22Rv1 (cell line): ENCODE measurements at regions not wholly inside any gene's neighbourhood (a gene's known extent, or its start where the extent isn't known, plus 50 kb on each side); places are given as distances from the start of the nearest gene placed in this dataset.
A peak's percentile ranks its signal among the peaks of the same experiment; 100 is the strongest.

ENCODE experiments used
- H3K27ac ChIP-seq: fragments of 450-650 bp; 2 replicates; pipeline ENCODE4 v1.5.1; 2017
- ZFX ChIP-seq: fragments of 450-650 bp; IDR thresholded peaks from 2 replicates; pipeline ENCODE4 v1.6.1; 2017; ENCODE audit warnings: antibody characterized with exemption, borderline replicate concordance
- TF ChIP-seq, protein P1 (sequence below): fragments of 450-650 bp; IDR thresholded peaks from 2 replicates; pipeline ENCODE4 v1.5.1; 2017; ENCODE audit warnings: mild to moderate bottlenecking

DNA sequence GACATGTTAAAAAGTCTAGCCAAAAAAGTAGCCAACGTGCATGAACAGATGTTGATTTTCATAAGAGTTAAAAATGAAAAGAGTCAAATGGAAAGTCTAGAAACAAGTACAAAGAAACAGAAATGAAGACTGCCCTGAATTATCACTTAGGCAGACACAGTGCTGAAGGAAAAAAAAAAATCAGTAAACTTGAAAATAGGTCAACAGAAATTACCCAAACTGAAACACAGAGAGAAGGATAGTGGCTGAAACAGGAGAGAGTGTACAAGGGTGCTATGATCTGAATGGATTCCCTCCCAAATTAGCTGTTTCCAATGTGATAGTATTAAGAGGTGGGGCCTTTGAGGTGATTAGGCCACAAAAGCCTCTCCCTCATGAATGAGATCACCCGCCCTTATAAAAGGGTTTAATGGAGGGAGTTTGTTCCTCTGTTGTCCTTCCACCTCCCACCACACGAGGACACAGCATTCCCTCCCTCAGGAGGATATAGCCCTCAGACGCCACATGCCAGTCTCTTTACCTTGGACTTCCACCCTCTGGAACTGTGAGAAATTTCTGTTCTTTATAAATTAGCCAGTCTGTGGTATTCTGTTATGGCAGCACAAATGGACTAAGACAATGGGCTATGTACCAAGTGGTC lies 249.7 kb downstream of the AHR start:
- no peak for TF ChIP-seq ZFX
- TF ChIP-seq, protein P1, sequence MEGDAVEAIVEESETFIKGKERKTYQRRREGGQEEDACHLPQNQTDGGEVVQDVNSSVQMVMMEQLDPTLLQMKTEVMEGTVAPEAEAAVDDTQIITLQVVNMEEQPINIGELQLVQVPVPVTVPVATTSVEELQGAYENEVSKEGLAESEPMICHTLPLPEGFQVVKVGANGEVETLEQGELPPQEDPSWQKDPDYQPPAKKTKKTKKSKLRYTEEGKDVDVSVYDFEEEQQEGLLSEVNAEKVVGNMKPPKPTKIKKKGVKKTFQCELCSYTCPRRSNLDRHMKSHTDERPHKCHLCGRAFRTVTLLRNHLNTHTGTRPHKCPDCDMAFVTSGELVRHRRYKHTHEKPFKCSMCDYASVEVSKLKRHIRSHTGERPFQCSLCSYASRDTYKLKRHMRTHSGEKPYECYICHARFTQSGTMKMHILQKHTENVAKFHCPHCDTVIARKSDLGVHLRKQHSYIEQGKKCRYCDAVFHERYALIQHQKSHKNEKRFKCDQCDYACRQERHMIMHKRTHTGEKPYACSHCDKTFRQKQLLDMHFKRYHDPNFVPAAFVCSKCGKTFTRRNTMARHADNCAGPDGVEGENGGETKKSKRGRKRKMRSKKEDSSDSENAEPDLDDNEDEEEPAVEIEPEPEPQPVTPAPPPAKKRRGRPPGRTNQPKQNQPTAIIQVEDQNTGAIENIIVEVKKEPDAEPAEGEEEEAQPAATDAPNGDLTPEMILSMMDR, result peak; percentile 23; the same call in 1 of the 2 replicates

DNA sequence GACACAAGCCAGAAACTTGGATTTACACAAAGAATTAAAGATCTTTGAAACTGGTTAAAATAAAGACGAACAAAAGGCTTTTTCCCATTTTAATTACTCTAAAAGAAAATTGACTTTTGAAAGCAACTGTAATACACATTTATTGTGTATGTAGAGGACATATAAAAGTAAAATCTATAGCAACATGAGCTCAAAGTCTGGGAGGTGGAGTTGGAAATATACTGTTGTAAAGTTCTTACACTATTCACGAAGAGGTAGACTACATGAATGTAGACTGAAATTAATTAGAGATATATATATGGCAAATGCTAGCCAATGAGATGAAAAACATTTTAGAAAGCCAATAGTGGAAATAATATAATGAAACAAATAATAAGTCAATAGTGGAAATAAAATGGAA lies 251.0 kb downstream of the AHR start:
- TF ChIP-seq, protein P1, result no peak
- no peak for TF ChIP-seq ZFX

More for the DNA sequence above, 249.7 kb downstream of the AHR start:
- no peak overlapping the region for H3K27ac ChIP-seq

GRCh38 chr7:17552373-17552772 lies 253.9 kb downstream of the AHR start:
- TF ChIP-seq, protein P1, result no peak
- no peak for TF ChIP-seq ZFX
- H3K27ac ChIP-seq, result no peak overlapping the region

More for the DNA sequence above, 251.0 kb downstream of the AHR start:
- H3K27ac ChIP-seq, result no peak overlapping the region

DNA sequence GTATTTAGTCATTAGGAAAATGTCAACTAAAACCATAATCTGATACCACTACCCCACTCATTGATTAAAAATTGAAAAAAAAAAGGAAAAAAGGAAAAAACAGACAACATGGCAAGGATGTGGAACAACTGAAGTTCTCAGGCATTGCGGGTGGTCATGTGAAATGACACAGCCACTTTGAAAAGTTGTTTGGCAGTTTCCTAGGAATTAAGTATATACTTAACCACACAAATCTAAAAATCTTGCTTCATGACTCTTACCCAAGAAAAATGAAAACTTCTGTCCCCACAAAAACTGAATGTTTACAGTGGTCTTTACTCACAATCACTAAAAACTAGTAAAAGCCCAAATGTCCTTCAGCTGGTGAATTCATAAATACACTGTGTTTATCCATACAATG lies 254.5 kb downstream of the AHR start:
- no peak overlapping the region for H3K27ac ChIP-seq
- no peak for TF ChIP-seq ZFX
- TF ChIP-seq, protein P1, result no peak

DNA sequence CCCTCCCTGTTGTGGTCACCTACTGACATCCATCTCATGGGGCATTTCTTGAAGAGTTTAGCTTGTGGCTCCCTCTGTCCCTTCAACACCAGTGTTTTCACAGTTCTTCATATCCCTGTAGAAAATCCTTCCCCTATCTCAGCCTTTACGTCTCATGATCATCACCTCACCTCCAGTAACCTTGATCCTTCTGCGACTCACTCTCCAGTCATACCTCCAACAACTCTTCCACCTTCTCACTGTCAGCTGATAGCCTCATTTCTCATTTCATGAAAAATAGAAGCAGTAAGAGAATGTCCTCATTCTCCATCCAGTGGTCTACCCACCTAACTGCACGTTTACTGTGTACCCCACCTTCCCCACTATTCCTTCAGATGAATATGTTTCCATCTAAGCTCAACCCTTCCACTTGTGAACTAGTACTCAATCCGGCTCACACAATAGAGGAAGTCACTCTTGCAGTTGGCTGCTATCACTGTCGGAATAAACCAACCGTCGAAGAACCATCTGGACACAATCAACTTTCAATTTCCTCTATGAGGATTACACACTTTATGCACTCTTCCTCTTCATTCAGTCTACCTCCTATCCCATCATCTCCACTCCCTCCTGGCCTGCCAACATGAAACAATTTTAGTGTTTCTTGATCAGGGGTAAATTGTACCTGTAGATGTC lies 256.0 kb downstream of the AHR start:
- TF ChIP-seq, protein P1, result no peak
- TF ChIP-seq ZFX, result no peak
- H3K27ac ChIP-seq, result no peak overlapping the region

DNA sequence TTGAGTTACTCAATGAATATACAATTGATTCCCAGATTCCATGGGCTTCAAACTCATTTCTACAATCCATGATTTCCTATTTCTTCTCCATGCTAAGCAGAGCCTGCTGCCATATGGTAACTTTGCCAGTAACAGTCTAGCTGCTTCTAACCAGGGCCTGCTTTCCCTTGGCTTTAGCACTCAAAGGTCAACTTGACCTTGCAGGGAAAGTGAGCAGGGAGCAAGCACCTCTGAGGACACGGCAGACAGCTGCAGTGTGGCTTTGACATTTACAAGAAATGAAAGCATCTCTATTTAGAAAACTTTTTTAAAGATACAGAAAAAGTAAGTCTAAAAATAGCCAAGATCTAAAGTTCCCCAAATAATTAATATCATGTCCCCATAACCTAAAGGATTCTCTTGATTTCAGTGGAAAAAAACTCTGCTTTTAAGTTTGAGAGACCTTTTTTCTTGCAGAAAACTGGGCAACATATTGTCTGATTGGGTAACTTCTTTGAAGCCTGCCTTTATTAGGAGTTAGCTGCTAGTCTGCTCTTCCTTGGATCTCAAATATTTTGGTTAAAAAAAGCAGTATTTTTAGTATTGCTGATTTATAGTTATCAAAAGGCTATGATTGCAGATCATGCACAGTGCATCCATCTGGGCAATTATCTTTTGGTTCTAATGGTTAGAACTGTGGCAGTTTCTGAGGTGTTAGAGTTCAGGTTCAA lies 257.9 kb downstream of the AHR start:
- no peak overlapping the region for H3K27ac ChIP-seq
- TF ChIP-seq, protein P1, result no peak
- no peak for TF ChIP-seq ZFX

GRCh38 chr7:17557251-17557671 lies 258.8 kb downstream of the AHR start:
- TF ChIP-seq ZFX, result no peak
- TF ChIP-seq, protein P1, result no peak
- no peak overlapping the region for H3K27ac ChIP-seq
